Cerebellar cortex (tissue), 1 donor: ENCODE measurements at regions not wholly inside any gene's neighbourhood (a gene's known extent, or its start where the extent isn't known, plus 50 kb on each side); places are given as distances from the start of the nearest gene placed in this dataset.
"Not testable (repeated sequence)": the region's sequence is repeated elsewhere in the genome, so short reads cannot be mapped to it uniquely, and the experiment has no call there.

ENCODE experiments used
- DNase-seq: peaks from one replicate; pipeline ENCODE4 v3.0.0-alpha.2; 2015; ENCODE audit warnings: low spot score

GRCh38 chr16:72657164-72657563 lies 390.8 kb downstream of the ZFHX3 start:
- no peak for DNase-seq

- DNase-seq = no peak
These were observed 393.4 kb downstream of the ZFHX3 start for GRCh38 chr16:72654535-72654934.

DNA sequence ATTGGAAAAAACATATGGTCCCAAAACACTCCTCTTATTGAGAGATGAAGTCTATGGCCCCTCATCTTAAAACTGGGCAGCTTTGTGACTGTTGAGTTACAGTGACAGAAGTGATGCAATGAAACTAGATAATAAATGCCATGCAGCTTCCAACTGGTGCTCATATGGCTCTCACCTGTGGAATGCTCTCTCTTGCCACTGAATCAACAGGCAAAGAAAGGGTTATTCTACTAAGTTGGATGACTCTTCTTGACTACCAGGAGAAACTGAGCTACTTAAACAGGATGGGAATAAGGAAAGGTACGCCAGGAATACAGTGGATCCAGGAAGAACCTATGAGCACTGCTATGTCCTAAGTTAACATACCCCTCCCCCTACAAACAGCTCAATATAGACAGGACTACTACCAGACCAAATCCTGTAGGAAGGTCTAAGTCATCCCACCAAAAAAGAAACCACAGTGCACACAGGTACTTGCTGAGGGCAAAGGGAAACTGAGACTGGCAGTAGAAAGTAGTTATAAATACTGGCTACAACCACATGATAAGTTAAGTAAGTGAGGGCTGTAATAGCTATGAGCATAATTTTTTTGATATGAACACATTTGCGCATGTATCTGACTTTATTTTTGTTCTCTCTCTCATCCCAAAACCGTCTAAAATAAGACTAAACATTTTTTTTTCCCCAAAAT lies 398.5 kb downstream of the ZFHX3 start:
- DNase-seq = no peak

- no peak for DNase-seq
These were observed 401.3 kb downstream of the ZFHX3 start for GRCh38 chr16:72646615-72647014.

DNA sequence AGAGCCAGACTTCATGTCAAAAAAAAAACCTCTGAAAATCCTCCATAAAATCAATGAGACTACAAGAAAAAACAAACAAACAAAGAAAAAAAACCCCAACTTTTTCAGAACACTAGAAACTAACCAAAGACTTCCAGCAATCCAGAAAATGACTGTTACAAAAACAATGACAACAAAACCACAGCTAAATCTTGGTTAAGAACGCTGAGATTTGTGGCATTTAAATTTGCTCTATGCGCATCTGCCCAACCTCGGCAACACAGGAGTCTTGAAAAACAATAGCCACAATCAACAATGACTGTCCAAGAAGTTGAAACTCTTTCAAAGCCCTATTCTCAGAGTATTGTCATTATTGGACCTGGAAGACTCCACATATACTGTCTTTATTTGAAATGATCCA lies 402.4 kb downstream of the ZFHX3 start:
- no peak for DNase-seq

GRCh38 chr16:72644911-72645310 lies 403.0 kb downstream of the ZFHX3 start:
- no peak for DNase-seq

DNA sequence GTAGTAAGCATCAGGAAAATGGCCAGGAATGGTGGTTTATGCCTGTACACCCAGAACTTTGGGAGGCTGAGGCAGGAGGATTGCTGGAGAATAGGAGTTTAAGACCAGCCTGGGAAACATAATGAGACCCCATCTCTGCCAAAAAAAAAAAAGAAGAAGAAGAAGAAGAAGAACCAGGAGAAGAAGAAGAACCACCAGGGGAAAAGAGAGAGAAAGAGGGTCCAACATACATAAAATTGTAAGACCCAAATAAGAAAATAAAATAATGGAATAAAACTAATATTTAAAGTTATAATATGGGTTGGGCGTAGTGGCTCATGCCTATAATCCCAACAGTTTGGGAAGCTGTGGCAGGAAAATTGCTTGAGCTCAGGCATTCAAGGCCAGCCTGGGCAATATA lies 408.4 kb downstream of the ZFHX3 start:
- DNase-seq = no peak

DNA sequence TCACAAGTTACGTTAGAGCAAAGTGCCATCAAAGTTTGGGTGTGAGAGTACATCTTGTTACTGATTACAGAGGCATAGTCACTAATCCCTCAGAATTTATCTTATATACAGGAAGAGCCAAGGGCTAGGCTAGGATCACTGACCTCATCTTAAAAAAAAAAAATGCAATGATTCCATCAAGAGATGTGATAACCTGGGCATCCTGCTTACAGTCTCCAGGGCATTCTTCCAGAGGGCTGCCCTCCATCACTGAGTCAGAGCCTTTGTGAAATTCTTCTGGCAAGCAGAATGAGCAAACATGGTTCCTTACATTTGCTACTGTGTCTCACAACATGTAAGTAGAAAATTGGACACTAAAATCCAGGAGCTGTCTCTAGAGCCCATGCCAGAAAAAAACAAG lies 410.6 kb downstream of the ZFHX3 start:
- DNase-seq = no peak

DNA sequence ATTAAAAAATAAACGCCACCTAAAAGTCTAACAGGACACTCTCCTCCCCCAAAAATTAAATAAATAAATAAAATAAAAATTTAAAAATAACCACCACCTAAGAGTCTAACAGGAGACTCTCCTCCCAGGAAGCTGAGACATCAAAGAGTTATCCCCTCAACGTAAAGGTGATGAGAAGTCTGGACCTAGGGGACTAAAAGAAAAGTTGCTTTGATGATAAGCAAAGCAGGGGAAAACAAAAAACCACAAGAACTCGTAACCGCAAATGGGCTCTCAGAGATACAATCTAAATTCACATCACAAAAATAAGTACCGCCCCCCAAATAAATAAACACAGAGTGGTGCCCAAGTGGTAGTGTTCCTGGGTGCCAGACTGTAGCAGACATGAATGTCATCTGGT lies 412.2 kb downstream of the ZFHX3 start:
- no peak for DNase-seq

DNA sequence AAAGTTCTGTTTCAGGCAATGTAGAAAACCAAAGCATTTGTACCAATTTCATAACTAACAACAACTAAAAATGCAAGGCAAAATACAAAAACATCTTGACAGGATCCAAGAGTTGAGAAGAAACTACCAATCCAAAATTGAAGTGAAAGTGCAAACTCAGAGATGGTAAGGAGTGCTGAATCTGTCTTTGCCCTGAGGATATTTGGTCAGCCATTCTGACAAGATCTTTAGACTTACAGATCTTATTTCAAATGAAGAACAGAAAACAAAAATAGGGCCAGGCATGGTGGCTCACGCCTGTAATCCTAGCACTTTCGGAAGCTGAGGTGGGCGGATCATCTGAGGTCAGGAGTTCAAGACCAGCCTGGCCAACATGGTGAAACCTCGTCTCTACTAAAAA lies 412.8 kb downstream of the ZFHX3 start:
- no peak for DNase-seq

GRCh38 chr16:72627182-72627896 lies 420.6 kb downstream of the ZFHX3 start:
- not testable (repeated sequence) for DNase-seq

DNA sequence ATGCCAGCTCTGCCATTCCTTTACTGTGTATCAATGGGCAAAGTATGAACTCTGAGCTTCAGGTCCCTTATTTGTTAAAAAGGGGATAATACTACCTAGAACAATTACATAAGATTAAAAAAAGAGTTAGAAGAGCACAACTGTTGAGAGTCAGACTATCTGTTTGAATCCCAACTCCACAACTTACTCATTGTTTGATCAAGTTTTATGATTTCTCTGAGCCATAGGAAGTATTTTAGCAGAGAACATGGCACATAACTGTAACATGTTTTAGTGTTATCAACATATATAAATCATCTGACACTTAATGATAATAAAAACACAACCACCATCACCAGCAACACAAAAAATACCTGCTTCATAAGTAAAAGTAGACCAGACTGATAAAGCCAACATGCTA lies 421.3 kb downstream of the ZFHX3 start:
- DNase-seq = no peak

- DNase-seq = no peak
These were observed 426.3 kb downstream of the ZFHX3 start for GRCh38 chr16:72621651-72622050.

DNA sequence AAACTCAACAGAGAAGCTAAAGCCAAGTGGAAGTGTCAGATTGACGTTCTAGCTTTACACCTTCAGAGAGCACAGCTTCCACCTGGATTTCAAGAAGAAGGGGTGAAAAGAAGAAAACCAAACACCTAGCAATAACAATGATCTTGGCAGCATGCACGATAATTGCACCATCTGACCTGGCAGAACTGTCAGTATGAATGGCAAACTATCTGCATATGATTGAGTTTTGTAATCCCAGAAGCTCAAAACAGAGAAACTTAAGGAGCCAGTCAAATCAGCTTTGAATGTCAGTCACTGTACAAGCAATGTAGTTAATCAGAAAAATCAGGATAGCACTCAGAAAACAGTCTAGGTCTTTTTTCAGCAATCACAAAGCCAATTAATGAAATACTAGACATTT lies 427.1 kb downstream of the ZFHX3 start:
- DNase-seq = no peak

DNA sequence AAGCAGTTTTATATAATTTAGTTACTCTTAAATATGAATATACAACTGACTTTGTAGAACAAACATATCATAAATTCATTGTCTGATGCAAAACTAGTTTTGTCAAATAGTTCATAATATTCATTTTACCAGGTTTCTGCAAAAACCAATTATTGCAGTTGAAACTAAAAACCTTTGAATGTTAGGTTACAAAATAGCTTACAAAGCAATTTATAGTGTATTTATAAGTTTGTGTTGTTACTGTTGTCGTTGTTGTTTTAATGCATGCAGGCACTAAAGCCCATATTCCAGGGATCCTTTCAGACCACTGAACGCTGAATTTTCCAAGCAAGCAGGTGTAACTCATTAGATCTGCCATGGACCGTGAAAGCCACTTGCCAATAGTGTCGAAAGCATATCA lies 427.6 kb downstream of the ZFHX3 start:
- DNase-seq = no peak

- no peak for DNase-seq
These were observed 432.1 kb downstream of the ZFHX3 start for GRCh38 chr16:72615856-72616255.

DNA sequence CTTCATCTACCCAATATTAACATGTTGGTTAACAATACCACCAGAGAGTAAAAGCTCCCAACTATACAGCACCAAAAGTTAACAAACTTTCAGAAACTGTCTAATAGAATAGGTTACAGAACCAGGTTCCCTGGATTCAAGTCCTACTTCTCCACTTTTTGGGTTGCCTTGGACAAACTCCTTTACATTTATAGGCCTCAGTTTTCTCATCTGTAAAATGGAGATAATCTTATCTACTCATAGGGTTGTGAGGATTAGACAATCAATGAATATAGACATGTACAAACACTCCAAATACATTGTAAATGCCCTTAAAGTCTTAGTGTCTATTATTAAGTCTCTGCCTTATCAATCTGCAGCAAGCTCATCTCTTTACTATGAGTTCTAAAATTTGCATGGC lies 435.2 kb downstream of the ZFHX3 start:
- no peak for DNase-seq

- no peak for DNase-seq
These were observed 435.7 kb downstream of the ZFHX3 start for GRCh38 chr16:72612256-72612655.

- DNase-seq = no peak
These were observed 438.0 kb upstream of the PMFBP1 start for GRCh38 chr16:72609933-72610332.

GRCh38 chr16:72609066-72609465 lies 437.1 kb upstream of the PMFBP1 start:
- no peak for DNase-seq

DNA sequence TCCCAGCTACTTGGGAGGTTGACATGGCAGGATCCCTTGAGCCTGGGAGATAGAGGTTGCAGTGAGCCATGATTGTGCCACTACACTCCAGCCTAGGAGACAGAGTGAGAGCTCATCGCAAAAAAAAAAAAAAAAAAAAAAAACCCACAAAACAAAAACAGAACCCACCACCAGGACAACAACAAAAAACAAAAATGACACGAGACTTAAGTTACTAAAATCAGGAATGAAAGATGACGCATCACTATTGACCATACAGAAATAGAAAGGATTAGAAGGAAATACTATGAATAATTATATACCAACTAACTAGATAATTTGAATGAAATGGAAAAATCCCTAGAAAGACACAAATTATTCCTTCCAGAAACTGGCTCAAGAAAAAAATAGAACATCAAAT lies 432.4 kb upstream of the PMFBP1 start:
- no peak for DNase-seq

DNA sequence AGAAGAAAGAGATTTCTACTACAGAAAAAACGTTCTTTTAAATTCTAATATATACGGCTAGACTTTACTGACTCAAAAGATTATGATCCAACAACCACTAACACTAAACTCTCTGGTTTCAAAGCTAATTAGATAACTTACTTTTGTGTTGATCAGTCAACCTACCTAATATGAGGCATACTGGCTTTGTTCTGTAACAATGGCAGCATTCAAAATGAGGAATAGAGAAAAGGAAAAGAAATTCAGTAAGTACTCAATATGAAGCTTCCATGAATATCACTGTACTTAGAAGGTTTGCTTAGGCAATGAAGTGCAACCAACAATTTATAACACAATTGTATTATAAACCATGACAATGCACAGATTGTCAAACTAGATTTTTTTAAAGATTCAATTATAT lies 430.5 kb upstream of the PMFBP1 start:
- no peak for DNase-seq

- no peak for DNase-seq
These were observed 426.7 kb upstream of the PMFBP1 start for GRCh38 chr16:72598696-72599095.

GRCh38 chr16:72597938-72598337 lies 426.0 kb upstream of the PMFBP1 start:
- DNase-seq = no peak
